D341Med (cell line): ENCODE measurements at regions not wholly inside any gene's neighbourhood (a gene's known extent, or its start where the extent isn't known, plus 50 kb on each side); places are given as distances from the start of the nearest gene placed in this dataset.
"Not testable (repeated sequence)": the region's sequence is repeated elsewhere in the genome, so short reads cannot be mapped to it uniquely, and the experiment has no call there.

Experiments used
- DNase-seq: peaks from one replicate; pipeline ENCODE4 v3.0.0; 2012; ENCODE audit warnings: low spot score

DNA sequence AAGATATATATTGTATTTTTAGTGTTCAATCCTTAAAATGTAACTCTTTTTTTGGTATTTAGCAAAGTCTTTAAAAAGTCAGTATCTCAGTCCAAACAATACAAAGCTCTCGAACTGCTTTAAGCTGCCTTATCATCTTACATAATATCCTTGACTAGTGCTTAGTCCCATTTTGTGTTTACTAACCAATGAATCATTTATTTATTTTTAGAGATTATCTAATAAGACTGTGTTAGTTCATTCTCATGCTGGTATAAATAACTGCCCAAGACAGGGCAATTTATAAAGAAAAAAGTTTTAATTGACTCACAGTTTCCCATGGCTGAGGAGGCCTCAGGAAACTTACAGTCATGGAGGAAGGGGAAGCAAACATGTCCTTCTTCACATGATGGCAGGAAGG lies 248.3 kb upstream of the KYNU start:
- DNase-seq, result no peak

DNA sequence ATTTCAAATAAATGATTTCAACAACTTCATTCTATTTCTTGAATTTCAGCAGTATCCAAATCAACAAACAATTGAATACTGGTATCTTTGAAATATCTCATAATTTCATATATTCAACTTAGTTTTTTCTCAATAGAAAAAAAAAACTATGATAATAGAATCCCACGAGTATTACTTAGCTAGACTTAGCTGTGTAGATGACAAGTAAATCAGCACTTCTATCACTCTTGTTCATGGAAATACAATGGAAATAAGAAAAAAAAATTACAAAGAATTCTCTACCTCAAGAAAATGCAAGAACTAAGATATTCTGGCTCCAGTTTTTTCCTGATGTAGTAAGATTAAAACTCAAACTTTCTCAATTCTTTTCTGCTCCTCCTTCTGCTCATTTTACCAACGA lies 256.2 kb upstream of the KYNU start:
- no peak for DNase-seq

DNA sequence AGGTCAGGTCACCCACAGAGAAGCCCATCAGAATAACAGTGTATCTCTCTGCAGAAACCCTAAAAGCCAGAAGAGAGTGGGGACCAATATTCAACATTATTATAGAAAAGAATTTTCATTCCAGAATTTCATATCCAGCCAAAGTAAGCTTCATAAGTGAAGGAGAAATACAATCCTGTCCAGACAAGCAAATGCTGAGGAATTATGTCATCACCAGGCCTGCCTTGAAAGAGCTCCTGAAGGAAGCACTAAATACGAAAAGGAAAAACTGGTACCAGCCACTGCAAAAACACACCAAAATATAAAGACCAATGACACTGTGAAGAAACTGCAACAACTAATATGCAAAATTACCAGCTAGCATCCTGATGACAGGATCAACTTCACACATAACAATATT lies 260.0 kb upstream of the KYNU start:
- no peak for DNase-seq

DNA sequence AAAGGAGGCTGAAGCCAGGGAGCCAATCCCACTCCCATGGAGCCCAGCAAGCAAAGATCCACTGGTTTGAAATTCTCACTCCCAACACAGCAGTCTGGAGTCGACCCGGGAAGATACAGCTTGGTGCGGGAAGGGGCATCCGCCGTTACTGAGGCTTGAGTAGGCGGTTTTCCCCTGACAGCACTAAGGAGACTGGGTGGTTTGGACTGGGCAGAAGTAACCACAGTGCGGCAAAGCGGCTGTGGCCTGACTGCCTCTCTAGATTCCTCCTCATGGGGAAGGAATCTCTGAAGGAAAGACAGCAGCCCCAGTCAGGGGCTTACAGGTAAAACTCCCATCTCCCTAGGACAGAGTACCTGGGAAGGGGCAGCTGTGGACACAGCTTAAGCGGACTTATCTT lies 261.6 kb upstream of the KYNU start:
- no peak for DNase-seq

DNA sequence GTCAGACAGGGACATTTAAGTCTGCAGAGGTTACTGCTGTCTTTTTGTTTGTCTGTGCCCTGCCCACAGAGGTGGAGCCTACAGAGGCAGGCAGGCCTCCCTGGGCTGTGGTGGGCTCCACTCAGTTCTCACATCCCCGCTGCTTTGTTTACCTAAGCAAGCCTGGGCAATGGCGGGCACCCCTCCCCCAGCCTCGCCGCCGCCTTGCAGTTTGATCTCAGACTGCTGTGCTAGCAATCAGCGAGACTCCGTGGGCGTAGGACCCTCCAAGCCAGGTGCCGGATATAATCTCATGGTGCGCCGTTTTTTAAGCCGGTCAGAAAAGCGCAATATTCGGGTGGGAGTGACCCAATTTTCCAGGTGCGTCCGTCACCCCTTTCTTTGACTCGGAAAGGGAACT lies 264.3 kb upstream of the KYNU start:
- DNase-seq, result not testable (repeated sequence)

DNA sequence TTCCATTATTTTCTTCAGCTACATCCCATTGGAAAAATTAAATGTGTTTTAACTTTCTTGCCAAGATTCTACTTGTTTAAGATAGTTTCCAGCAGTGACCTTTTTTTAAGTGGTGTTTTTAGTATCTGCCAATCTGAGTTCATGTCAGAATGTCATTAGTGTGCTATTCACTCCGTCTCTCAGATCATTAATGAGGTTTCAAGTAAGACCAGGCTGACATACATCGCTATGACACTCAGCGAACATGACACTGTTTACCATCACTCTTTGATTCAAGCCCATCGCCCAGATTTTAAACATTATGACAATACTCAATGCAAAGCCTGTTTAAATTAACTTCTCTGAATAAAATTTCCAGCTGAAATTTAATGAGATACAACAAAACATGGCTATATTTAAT lies 272.0 kb upstream of the KYNU start:
- no peak for DNase-seq

DNA sequence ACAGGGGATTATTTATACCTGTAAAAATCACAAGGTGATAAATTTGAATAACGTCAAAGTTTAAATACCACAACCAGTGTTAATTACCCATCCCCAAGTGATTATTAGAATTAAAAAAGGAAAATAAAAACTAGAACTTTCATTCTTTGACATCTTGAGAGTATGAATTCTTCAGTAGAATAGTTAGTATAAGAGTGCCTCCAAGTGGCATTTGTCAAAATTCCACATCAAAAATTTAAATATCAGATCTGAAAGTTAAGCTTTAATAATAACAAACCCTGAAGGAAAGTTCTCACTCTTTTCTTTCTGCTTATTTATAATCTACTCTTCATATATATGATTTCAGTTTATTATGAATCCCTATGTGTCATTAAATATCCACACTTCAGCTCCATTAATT lies 273.7 kb upstream of the KYNU start:
- no peak for DNase-seq

DNA sequence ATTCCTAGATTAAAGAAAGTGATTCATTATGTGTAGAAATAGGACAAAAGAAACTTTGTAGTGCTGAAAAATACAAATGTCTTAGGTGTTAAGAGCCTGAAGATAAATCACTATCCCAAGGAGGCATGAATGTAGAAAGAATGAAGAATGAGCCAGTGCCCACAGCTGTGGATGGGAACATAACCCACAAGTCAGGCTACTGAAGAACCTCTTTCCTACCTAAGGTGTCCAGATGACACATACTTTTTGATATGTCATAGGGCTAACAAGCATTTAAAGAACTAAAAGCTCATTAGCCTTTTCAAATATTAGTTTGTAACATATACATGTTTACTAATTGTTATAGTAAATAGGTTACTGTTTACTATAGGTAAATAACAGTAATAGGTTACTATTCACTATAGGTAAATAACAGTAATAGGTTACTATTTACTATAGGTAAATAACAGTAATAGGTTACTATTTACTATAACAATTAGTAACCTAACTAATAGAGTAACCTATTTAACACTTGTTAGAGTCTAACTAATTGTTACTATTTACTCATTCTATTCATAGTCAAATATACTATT lies 275.0 kb upstream of the KYNU start:
- DNase-seq, result no peak

DNA sequence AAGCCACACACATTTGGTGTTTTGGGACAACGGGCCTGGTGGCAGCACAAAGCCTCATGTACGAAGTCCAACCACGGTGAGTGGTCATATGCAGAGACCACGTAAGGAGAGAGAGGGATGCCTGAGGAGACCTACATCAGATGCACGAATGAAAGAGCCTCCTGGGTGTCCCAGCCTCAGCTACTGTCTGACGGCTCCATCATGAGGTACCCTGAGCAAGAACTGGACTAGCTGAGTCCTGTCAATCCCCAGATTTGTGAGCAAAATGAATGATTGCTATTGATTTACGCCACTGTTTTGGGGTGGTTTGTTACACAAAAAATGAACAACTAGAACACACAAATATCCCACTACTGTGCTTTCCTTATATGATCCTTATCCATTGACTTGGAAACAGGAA lies 275.7 kb upstream of the KYNU start:
- no peak for DNase-seq

DNA sequence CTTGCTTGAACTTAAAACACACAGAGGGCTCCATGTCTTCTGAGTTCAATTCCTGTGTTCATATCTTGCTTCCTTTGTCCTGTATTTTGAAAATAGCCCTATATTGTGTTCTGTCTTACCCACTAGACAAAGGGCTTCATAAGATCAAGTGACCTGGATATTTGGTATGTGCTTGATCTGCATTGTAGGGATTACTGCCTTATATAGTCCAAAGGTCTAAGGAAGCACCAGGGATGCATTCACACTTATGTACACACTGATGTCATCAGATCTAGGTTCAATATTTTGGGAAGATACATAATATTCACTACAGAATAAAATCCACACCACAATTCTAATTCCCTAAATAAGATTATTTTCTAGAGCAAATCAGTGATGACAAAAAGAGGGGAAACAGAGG lies 278.0 kb upstream of the KYNU start:
- no peak for DNase-seq

DNA sequence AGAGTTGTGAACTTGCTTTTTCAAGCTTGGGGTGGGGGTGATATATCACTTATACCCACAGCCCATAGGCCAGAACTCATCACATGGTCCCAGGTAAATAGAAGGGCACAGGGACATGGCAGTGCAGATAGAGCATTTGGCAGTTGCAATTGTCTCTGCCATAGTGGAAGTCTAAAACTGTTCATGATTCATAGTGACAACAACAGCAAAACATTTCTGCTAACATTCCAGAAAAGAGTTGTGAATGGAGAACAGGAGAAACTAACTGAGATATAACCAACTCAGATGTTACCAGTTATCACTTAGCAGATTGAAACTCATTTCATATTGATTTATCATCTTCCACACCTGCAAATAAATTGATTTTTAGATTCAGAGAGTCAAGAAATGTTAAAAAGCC lies 278.6 kb upstream of the KYNU start:
- DNase-seq, result no peak

DNA sequence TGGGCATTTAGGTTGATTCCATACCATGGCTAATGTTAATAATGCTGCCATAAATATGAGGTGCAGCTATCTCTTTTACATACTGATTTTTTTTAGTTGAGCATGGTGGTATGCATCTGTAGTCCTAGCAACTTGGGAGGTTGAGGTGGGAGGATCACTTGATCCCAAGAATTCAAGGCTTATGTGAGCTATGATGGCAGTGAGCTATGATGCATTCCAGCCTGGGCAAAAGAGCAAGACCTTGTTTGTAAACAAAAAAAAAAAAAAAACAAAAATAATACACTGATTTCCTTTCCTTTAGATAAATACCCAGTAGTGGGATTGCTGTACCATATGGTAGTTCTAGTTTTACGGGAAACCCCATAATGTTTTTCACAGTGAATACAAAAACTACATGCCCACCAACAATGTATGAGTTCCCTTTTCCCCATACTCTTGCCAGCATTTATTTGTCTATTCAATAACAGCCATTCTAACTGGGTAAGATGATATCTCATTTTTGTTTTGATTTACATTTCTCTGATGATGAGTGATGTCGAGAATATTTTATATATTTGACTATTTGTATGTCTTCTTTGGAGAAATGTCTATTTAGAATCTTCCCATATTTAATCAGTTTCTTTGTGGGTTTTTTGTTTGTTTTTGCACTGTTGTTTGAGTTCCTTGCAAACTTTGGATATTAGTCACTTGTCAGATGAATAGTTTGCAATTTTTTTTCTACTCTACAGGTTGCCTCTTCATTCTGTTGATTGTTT lies 281.0 kb upstream of the KYNU start:
- no peak for DNase-seq

DNA sequence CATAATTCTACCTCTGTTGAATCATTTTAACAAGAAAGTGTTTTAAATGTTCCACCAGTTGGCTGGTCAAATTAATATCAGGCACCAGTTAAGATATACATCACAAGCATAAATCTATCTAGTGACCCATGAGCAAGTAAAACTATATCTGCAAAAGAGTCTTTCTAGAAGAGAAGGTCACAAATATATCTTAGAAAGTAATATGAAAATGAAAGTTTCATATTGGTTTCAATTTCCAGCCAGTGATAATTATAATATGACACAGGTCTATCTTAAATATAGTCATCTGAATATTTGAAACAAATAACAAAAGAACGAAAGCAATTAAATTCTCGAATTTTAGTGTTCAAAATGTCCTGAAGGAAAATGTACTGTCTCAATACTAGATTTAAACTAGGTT lies 282.5 kb upstream of the KYNU start:
- no peak for DNase-seq

DNA sequence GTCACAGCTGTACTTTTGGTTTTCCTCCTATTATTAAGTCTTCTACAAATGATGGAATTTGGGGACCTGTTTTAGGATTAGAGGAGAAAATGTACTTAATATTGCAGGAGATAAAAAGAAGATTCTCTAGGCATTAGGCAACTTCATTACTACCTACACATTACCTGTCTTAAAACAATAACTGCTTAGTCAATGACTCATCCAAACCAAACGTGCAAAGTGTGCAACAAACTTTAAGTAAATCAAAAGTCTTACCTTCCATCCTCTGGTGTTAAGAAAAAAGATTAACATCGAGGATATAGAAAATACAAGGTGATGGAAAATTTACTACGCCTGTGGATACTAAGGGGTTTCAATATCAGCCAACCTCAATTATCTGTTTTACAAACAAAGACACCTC lies 285.3 kb upstream of the KYNU start:
- no peak for DNase-seq

DNA sequence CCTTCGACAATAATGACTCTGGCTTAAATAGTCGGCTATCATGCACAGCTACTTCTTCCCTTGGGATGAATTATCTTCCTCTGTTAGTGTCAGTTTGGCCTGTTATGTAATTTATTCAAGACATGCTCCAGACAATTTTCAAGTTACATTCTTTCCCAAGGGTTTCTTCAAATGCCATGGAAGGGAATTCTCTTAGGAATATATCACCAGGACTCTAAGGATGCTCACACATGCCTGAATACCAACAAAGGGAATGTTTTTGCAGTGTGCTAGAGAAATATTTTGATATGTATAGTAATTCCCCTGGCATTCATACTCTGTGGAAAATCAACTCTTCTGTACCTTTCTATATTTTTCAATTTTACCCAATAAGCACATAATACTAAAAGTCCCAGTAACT lies 286.0 kb upstream of the KYNU start:
- no peak for DNase-seq

DNA sequence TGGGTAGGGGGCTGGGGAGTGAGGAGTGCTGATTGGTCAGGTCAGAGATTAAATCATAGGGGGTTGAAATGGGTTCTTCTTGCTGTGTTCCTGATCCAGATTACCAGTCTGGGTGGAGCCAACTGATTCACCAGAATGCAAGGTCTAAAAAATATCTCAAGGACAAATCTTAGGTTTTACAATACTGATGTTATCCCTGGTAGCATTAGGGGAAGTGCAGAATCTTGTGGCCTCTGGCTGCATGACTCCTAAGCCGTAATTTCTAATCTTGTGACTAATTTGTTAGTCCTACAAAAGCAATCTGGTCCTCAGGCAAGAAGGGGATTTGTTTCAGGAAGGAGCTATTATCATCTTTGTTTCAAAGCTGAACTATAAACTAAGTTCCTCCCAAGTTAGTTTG lies 289.2 kb upstream of the KYNU start:
- no peak for DNase-seq

DNA sequence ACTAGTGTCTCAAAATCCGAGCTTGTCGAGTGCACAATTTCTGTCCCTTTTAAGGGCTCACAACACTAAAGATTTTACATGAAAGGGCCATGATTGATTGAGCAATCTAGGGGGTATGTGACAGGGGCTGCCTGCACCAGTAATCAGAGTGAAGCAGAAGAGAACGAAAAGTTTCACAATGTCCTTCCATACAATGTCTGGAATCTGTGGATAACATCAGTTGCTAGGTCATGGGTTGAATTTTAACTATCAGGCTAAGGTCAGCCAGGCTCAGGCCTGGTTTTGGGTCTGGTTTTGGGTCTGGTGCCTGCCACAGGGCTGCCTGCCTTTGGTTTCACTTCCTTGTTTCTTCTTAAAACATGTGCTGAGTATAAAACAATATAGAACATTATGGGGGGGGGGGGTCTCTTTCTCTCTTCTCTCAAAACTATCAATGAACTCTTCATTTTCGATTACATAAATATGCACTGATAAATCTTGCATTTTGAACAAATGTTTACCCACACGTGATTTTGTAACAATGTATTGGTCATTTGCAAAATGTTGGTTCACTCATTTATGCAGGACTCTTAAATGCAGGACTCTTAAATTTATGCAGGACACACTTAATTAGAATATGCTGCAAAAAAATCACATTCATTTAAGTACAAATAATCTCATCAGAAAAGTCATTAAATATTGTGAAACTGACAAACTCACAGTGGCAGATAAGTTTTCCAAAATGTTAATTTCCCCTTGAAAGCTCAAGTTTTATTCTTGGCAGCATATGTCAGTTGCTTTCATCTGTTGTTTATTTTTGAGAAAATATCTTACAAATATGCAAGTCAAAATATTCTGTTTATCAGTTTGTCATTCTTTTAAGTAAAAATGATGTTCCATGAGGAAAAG lies 290.5 kb upstream of the KYNU start:
- no peak for DNase-seq

DNA sequence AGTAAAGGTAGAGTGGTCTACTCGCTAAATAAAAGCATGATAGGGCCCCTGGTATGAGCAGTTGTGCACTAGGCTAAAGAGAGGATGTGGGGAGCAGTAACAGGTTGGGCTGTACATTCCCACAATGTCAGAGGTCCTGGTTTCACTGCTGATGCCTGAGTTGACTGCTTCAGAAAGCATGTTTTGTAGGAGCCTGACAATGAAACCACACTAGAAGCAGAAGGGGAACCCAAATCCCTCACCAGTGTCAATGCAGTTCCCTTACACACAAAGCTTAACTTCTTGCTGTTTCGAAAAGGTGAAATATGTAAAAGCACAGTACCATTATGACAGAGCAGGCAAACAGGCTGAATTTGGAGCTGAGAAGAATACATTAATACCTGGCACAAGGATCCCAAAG lies 291.7 kb upstream of the KYNU start:
- DNase-seq, result no peak

DNA sequence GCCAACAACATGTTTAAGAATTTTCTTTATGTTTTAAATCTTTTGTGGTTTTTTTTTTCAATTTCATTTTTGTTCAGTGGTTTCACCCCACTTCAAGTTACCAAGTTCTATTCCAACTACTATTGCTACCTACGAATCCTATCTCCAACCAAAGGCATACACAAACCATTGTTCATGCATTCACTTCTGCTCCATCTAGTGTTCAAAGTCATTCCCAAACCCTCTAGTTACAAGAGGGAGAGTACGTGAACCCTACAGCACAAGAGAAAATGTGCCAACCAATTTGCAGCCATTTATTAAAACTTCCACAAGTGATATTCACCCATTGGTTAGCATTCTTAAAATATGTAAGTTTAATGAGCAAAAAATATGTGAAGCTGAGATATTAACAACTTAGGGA lies 295.1 kb upstream of the KYNU start:
- DNase-seq, result no peak

DNA sequence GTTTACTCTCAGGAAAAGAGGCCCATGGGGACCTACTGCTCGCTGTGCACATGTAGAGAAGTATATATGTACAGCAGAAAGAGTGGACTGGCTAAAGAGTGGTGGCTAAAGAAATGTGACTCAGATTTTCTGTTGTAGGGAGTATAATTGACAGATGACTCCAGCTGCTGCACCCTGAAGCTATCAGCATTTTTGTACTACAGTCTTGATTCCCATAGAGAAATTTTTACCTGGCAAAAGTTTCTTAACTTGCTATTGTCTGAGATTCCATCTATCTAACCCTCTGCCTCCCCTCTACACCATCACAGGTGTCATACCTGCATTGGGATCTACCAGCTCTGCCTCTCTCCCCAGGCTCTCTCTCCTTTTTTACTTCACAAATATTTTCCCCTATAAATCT lies 296.0 kb upstream of the KYNU start:
- no peak for DNase-seq

DNA sequence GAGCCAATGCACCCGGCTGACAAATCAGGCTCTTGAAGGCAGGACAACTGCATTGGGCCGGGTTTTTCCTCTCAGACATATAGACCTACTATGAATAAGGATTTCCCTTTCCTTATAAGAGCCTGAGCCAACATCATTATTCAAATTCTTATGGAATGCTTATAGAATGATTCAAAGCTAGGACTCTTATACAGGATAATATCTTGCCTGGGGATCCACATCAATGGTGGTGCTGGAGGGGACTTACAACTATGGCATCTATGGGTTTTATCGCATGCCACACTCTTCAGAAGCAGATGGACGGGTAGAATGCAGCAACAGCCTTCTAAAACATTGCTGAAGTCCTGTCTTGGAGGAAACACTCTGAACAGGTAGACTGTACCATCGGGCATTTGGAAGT lies 296.8 kb upstream of the KYNU start:
- DNase-seq, result no peak

DNA sequence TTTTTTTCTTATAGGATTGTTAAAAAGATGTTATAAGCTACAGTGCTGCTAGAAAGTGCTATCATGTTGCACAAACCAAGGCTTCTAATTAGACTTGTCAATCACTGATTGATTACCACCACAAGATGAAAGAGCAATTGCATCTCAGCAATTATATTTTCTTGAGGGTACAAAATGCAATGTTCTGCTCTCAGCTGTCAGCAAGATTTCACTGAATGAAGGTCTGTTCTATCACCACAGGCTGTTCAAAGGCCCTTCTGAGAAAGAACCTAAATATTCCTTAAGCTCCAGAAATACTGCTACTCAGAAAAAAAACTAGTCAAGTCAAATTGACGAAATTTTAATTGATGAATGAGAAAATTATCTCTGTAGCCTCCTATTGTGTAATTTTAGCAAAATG lies 301.9 kb upstream of the KYNU start:
- no peak for DNase-seq

DNA sequence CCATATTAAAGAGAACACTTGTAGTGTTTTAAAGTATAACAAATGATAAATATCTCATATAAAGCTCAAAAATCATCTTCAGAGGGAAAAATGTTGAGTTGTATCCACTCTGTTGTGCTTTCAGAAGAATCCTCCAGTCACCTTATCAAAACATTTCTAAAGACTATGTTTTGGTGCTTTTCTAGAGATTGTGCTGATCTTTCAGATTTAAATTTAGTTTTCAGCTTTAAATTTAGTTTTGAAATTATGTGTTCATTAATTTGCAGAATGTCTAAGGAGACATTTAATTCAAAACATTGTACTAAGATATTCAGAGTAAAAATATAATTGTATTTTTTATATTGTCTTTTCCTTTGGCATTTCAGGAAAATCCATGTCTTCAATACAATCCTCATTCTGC lies 303.1 kb upstream of the KYNU start:
- no peak for DNase-seq
